Stimulated activated CD4-positive, alpha-beta T cell treated with anti-CD3 and anti-CD28 coated beads, Interleukin-1b, Interleukin-23, amount 100 ng/mL, for 24 hours (primary cell): ENCODE measurements at regions not wholly inside any gene's neighbourhood (a gene's known extent, or its start where the extent isn't known, plus 50 kb on each side); places are given as distances from the start of the nearest gene placed in this dataset.

Experiments used
- DNase-seq, 4 experiments: peaks; one replicate each; pipeline ENCODE4 v3.0.0-alpha.2; 2020; ENCODE audit warnings: low read depth in 4 of 4, low spot score in 1 of 4

DNA sequence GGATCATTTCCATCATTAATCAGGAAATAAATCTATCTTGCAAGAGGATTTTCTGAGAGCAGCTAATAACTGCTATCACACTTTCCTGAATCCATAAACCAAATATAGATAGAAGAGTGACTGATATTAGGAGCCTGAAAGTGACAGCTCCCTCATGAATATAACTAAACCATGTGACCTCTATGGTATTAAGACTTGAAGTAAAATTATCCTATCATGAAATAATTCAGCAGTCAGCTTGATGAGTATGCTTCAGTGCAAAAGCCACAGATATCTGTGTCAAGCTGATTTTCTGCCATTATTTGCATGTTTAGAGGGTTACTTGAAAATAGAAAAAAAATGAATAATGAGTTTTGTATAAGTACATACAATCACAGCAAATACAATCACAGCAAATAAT is 80.1 kb upstream of the PPP1R3A start:
- DNase-seq = no peak

DNA sequence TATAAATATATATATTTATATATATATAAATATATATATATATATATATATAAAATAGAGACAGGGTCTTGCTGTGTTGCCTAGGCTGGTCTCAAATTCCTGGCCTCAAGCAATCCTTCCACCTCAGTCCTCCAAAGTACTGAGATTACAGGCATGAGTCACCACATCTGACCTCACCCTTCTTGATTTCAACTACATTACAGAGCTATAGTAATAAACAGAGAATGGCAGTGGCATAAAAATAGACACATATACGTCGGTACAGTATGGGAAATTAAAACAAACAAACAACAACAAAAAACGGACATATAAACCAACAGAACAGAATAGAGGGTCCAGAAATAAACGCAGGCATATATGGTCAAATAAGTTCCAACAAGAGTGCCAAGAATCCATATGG is 77.6 kb upstream of the PPP1R3A start:
- no peak for DNase-seq

DNA sequence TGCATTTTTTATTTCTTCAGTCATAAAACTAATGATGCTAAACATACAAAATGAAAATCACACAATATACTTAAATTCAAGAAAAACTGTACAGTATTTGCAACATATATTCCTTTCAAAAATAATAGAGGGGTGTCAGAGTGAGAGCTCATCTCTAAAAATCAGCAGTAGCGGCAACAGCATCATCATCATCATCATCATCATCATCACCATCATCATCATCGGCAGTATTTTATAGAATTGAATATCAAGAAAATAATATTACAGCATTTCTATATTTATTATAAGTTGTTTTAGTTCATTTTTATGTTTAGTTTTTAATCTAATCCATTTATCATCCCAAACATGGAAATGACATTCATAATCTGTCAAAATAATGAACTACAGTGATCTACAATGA is 67.4 kb upstream of the PPP1R3A start:
- no peak for DNase-seq

DNA sequence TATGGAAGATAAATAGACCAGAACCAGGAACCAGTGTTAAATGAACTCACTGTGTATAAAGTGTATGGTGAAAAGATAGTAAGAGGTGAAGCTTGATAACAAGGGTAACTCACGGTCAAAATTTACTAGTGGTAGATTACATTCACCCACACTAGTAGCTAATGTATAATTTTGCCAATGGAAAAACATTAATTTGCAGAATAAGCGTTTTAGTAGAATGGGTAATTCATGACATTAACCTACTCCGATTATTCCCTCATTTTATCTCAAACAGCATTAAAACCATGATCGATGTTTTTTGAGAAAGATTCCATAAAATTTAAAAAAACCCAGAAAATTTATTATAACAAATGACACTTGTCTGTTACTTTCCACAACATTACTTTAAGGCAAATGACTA is 57.7 kb upstream of the PPP1R3A start:
- no peak for DNase-seq

DNA sequence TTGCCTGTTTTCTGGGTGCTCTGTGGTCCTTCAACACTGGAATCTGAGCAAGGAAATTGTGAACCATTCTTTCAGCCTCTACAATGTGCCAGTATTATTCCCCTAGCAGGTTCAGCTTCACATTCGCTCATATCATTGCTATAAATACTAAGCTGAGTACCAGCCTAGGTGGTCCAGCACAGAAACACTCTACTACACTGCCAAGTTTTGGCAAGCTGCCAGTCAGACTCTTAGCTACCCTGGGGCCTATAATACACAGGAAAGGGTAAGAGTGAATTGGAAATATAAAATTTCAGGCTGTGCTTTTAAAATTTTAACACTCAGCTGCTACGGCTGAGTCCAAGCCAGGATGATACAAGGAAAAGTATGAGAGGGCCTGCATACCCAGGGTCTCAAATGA is 49.9 kb upstream of the PPP1R3A start:
- no peak for DNase-seq
